Type B pancreatic cell (in vitro differentiated cells): ENCODE measurements at regions not wholly inside any gene's neighbourhood (a gene's known extent, or its start where the extent isn't known, plus 50 kb on each side); places are given as distances from the start of the nearest gene placed in this dataset.
"Not testable (repeated sequence)": the region's sequence is repeated elsewhere in the genome, so short reads cannot be mapped to it uniquely, and the experiment has no call there.

Experiments used
- DNase-seq: peaks from one replicate; pipeline ENCODE4 v3.0.0; 2021; ENCODE audit warnings: mixed read lengths; ENCODE audit not compliant: unreplicated experiment; ENCODE audit errors: extremely low spot score
- H3K27ac Mint-ChIP-seq: 2 replicates; pipeline ENCODE4 v1.8.0; 2021; ENCODE audit warnings: mild to moderate bottlenecking, mixed read lengths
- H3K27me3 Mint-ChIP-seq: 2 replicates; pipeline ENCODE4 v1.8.0; 2021; ENCODE audit warnings: mixed read lengths
- H3K36me3 Mint-ChIP-seq: 2 replicates; pipeline ENCODE4 v1.8.0; 2021; ENCODE audit warnings: mixed read lengths
- H3K4me1 Mint-ChIP-seq: one replicate; pipeline ENCODE4 v1.8.0; 2021; ENCODE audit warnings: mixed read lengths; ENCODE audit not compliant: unreplicated experiment
- H3K4me3 Mint-ChIP-seq: 2 replicates; pipeline ENCODE4 v1.8.0; 2021; ENCODE audit warnings: mild to moderate bottlenecking, mixed read lengths
- H3K9me3 Mint-ChIP-seq: 2 replicates; pipeline ENCODE4 v1.8.0; 2021; ENCODE audit warnings: mixed read lengths
- CTCF ChIP-seq: fragments of 200-600 bp; sonication (generic); conservative IDR thresholded peaks from 2 replicates; pipeline ENCODE4 v1.5.0; 2021; ENCODE audit warnings: antibody characterized with exemption, mild to moderate bottlenecking

GRCh38 chr13:50543782-50544181, 299.7 kb downstream of the DLEU7 start:
- Mint-ChIP-seq H3K36me3 (no peaks in the 10 kb centered on the region), H3K27ac (no peak overlapping the region), H3K9me3 (no peaks in the 10 kb centered on the region), H3K4me3 (peak overlapping the region; percentile 24), H3K27me3 (no peaks in the 10 kb centered on the region), H3K4me1 (peaks cover 7% of the 10 kb centered on the region)
- DNase-seq, result no peak
- no peak for TF ChIP-seq CTCF

GRCh38 chr13:50544211-50544610, 299.3 kb downstream of the DLEU7 start:
- no peak overlapping the region for H3K4me3 Mint-ChIP-seq
- no peak overlapping the region for H3K27ac Mint-ChIP-seq
- no peak for TF ChIP-seq CTCF

DNA sequence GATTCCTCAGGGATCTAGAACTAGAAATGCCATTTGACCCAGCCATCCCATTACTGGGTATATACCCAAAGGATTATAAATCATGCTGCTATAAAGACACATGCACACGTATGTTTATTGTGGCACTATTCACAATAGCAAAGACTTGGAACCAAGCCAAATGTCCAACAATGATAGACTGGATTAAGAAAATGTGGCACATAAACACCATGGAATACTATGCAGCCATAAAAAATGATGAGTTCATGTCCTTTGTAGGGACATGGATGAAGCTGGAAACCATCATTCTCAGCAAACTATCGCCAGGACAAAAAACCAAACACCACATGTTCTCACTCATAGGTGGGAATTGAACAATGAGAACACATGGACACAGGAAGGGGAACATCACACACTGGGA, 296.3 kb downstream of the DLEU7 start:
- not testable (repeated sequence) for H3K9me3 Mint-ChIP-seq, H3K27ac Mint-ChIP-seq, H3K4me1 Mint-ChIP-seq, H3K27me3 Mint-ChIP-seq, DNase-seq, H3K4me3 Mint-ChIP-seq, H3K36me3 Mint-ChIP-seq

More at GRCh38 chr13:50544211-50544610, 299.3 kb downstream of the DLEU7 start:
- DNase-seq, result no peak
- Mint-ChIP-seq H3K9me3 (no peaks in the 10 kb centered on the region), H3K4me1 (peaks cover 7% of the 10 kb centered on the region), H3K36me3 (no peaks in the 10 kb centered on the region), H3K27me3 (no peaks in the 10 kb centered on the region)

DNA sequence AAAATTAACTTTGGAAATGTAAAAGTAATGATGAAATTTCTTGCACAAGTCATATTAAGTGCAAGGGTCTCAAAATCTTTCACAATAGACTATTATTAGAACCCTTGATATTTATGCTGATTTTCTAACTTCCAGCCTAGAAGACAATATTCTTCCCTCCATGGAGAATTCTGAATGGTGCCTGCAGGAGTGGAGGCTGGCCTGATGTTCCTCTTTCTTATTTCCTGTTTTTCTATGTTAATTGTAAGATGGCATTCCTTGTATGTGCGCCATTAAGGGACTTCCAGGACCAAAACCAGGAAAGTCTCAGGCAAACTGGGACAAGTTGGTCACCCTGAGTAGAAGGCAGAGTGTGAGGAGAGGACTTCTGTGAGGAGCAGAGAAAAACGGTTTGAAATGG, 294.9 kb downstream of the DLEU7 start:
- peaks cover under 1% of the 10 kb centered on the region for H3K36me3 Mint-ChIP-seq
- no peak for DNase-seq
- TF ChIP-seq CTCF, result no peak
- H3K4me1 Mint-ChIP-seq, result peaks cover 6% of the 10 kb centered on the region
- H3K9me3 Mint-ChIP-seq, result no peaks in the 10 kb centered on the region
- no peaks in the 10 kb centered on the region for H3K27me3 Mint-ChIP-seq
- H3K27ac Mint-ChIP-seq, result no peak overlapping the region
- H3K4me3 Mint-ChIP-seq, result no peak overlapping the region

DNA sequence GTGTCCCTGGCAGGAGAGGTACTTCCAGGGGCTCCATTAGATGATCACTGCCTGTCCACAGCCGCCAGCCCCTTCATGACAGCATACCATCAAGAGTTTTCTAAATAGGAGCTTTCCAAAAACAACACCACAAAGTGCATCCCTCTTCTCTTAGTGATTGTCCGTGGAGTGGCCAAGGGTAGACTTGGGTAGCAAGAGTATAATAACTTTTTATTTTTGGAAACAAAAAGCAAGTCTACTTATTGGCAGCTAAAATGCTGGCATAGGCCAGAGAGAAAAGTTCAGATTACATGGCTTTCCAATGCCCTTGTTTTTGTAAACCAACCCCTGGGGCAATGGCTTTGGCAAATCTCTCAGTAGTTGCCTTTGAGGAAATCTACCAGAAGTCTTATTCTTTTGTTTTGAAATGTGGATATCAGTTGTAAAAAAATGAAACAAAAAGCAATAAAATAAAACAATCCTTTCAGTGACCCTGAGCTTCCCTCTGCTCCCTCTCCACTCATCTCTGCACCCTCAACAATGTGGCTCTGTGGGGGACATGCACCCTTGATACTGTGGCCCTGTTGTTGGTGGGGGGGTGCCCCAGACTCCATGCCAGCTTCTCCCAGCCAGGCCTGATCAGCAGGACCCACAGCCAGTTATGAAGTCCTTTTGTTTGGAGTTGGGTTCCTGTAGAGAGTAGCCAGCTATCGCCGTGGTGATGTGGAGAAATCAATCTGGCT, 294.1 kb downstream of the DLEU7 start:
- no peaks in the 10 kb centered on the region for H3K27me3 Mint-ChIP-seq
- DNase-seq, result no peak
- H3K27ac Mint-ChIP-seq, result no peak overlapping the region
- TF ChIP-seq CTCF, result no peak
- peaks cover 3% of the 10 kb centered on the region for H3K36me3 Mint-ChIP-seq
- H3K9me3 Mint-ChIP-seq, result no peaks in the 10 kb centered on the region
- H3K4me1 Mint-ChIP-seq, result peaks cover under 1% of the 10 kb centered on the region
- no peak overlapping the region for H3K4me3 Mint-ChIP-seq

- Mint-ChIP-seq H3K4me3 (no peak overlapping the region), H3K27ac (no peak overlapping the region), H3K9me3 (no peaks in the 10 kb centered on the region), H3K36me3 (peaks cover 3% of the 10 kb centered on the region), H3K27me3 (no peaks in the 10 kb centered on the region), H3K4me1 (no peaks in the 10 kb centered on the region)
- TF ChIP-seq CTCF, result no peak
- no peak for DNase-seq
Observed at GRCh38 chr13:50550151-50550550, 293.3 kb downstream of the DLEU7 start.
